AG08396 (cell line): ENCODE measurements at regions not wholly inside any gene's neighbourhood (a gene's known extent, or its start where the extent isn't known, plus 50 kb on each side); places are given as distances from the start of the nearest gene placed in this dataset.
"Not testable (repeated sequence)": the region's sequence is repeated elsewhere in the genome, so short reads cannot be mapped to it uniquely, and the experiment has no call there.

Experiments
- DNase-seq: peaks from one replicate; pipeline ENCODE4 v3.0.0; 2012; ENCODE audit warnings: low spot score, mixed read lengths

DNA sequence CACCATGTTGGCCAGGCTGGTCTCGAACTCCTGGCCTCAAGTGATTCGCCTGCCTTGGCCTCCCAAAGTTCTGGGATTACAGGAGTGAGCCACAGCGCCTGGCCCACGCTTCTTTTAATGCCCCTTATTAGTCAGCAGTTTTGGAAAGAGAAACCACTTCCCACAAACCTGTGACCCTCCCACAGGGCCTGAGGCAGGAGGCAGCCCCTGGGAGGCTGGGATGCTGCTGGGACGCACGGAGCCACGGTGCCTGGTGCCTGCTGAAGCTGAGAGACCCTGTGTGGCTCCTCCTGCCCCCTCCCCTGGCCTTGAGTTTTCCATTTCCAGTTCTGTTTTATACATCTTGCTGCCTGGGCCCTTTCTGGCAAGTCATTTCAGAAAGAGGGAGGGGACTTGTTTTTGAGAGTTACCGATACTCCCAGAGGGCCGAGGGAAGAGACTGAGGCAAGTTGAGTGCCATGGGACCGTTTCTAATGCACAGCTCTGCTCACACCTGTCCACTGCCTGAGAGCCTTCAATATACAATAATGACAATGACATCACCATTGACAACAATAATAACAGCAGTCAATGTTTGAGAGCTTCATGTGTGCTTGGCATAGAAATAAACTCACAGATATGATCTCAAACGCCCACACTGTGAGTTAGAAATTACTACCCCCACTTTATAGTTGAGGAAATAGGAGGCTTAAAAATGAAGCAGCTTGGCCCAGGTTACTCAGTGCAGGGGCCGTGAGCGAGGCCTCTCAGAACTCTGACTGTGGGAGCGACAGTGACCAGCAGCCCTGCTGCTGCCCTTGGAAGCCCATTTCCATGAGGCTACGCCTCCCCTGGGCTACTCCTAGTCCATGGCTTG lies 78.1 kb upstream of the YWHAQ start:
- no peak for DNase-seq

- no peak for DNase-seq
Measured at GRCh38 chr2:9709539-9710285, 78.9 kb upstream of the YWHAQ start.

GRCh38 chr2:9710311-9710710 lies 79.5 kb upstream of the YWHAQ start:
- DNase-seq: no peak

DNA sequence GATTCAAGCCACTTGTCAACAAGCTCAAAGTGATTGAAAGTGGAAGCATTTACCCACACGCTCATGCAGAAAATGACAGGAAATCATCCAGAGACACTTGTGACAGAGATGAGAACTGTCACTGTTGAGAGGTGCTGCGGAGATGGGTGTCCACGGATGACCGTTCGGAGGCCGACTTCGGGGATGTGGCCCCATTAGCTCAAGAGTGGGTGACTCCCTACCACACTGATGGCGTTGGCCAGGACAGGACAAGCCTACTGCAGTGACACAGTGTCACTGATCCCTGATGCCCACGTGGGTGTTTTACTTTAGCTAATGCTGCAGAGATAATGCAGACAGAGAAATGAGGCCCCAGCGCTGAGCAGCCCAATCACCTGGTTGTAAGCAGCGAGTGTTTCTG lies 81.5 kb upstream of the YWHAQ start:
- DNase-seq: no peak

DNA sequence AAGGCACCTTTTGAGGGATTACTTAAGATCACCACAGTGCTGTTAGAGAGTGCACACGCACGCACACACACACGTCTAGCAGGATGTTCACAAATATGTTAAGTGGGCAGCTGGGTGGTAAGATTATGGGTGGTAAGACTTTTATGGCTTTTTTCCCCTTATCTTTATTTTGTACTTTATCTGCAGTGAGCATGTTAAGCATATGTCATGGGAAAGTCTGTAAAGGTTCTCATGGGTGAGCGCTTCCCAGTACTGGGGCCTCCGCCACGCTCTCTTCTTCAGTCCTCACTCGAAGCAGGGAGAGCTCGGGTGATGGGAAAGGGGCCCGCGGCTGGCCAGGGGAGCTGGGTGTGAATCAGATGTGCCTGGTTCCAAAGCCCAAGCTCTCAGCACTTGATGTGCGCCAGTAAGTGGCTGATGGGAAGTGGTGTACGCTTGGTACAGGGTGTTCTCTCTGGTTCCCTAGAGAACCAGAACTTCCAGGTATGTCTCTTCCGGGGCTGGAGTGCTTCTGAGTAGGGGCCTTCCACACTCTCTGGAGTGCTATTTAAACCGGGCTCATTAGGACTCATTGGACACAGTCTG lies 83.9 kb upstream of the YWHAQ start:
- no peak for DNase-seq

DNA sequence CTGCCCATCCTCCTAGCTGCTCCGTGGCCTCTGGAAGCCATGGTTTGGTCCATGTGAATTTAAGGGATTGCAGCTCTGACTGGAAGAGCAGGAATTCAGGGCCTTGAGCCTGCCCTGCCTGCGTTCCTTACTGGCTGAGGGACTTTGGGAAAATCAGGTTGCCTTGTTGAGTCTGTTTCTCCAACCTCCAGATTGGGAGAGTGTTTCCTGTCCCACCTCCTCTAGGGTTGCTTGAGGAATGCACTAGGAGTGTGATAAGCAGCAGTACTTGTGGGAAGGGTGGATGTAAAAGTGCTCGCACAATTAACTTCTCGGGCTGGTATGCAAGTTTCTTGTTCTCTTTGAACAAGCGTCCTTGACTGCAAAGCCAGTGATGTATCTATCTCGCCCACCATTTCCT lies 84.4 kb upstream of the YWHAQ start:
- no peak for DNase-seq

- no peak for DNase-seq
Measured at GRCh38 chr2:9717886-9718451, 87.2 kb upstream of the YWHAQ start.

- DNase-seq: no peak
Measured at GRCh38 chr2:9720352-9721093, 89.7 kb upstream of the YWHAQ start.

DNA sequence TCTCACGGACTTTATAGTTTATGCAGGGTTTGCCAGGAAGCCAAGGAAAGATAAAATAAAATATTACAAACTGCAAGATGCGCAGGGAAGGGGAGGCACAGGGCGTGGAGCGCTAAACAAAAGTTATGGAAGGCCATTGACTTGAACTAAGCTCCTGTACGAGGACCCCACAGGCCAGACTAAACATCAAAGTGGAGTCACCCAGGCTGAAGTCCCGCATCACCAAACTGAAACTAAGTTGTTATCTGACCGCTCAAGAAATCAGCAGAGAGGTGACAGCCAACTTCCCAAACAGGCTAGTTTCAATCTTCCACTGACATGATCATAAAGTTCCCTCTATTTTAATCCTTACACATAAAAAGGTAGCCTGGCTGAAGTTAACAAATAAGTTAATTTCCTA lies 90.5 kb upstream of the YWHAQ start:
- DNase-seq: no peak

- no peak for DNase-seq
Measured at GRCh38 chr2:9722451-9722850, 91.7 kb upstream of the YWHAQ start.

- DNase-seq: no peak
Measured at GRCh38 chr2:9724565-9724964, 93.8 kb upstream of the YWHAQ start.

GRCh38 chr2:9725106-9725505 lies 94.3 kb upstream of the YWHAQ start:
- DNase-seq: no peak

GRCh38 chr2:9726016-9726415 lies 95.2 kb upstream of the YWHAQ start:
- not testable (repeated sequence) for DNase-seq

DNA sequence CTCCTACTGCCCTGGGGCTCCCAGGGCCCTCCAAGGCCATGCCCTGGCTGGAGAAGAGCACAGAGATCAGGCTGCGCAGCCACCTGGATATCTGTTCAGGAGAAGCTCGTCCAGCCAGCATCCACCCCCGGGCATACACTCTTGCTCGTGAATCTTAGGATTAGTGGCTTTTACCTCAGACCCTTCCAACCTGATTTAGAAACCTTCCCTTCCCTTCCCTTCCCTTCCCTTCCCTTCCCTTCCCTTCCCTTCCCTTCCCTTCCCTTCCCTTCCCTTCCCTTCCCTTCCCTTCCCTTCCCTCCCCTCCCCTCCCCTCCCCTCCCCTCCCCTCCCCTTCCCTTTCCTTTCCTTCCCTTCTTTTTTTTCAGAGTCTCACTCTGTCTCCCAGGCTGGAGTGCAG lies 99.7 kb upstream of the YWHAQ start:
- not testable (repeated sequence) for DNase-seq

DNA sequence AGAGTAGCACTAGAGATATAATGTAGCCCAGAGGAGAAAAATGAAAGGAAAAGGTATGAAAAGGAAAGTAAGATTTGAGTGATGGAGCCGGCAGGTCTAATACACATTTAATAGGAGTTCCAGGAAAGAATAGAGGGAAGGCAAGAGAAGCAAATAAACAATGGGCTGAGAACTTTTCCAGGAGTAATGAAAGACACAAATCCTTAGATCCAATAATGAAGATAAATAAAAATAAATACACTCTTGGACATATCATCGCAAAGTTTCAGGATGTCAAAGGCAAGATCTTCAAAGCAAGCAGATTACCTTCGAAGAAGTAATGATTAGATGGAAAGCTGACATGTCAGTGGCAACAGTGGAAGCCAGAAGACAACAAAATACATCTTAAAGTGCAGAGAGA lies 102.0 kb upstream of the YWHAQ start:
- DNase-seq: no peak

DNA sequence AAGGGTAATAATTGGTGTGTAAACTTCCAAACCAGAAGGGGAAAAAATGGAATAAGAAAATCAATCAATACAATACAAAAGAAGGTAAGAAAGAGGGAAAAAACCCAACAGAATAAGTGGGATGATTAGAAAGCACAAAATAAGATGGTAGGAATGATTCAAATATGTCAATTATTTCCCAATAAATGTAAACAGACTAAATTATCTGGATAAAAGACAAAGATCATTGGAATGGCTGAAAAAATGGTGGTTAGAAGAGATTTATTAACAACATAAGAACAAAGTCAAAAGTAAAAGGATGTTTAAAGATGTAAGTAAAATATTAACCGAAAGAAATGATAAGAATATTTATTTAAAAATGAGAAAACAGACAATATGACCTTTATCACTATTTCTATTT lies 103.5 kb upstream of the YWHAQ start:
- no peak for DNase-seq

GRCh38 chr2:9735335-9735734 lies 104.5 kb upstream of the YWHAQ start:
- DNase-seq: no peak

DNA sequence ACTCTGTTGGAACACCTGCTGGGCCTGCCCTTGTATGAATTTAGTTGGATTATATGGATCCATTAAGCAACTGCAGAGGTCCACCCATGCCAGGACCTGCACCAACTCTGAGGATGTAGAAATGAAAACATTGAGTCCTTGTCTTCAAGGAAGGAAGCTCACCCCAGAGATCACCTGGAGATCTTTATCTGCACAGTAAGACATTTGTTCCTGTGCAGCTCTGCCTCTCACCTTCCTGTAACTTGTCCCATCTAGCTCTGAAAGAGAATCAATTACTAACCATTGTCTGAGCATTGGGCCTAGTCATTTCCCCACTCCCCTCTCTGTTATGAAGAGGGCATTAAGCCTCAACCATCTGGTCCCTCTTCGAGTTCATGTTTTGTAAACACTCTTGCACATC lies 105.2 kb upstream of the YWHAQ start:
- DNase-seq: no peak

DNA sequence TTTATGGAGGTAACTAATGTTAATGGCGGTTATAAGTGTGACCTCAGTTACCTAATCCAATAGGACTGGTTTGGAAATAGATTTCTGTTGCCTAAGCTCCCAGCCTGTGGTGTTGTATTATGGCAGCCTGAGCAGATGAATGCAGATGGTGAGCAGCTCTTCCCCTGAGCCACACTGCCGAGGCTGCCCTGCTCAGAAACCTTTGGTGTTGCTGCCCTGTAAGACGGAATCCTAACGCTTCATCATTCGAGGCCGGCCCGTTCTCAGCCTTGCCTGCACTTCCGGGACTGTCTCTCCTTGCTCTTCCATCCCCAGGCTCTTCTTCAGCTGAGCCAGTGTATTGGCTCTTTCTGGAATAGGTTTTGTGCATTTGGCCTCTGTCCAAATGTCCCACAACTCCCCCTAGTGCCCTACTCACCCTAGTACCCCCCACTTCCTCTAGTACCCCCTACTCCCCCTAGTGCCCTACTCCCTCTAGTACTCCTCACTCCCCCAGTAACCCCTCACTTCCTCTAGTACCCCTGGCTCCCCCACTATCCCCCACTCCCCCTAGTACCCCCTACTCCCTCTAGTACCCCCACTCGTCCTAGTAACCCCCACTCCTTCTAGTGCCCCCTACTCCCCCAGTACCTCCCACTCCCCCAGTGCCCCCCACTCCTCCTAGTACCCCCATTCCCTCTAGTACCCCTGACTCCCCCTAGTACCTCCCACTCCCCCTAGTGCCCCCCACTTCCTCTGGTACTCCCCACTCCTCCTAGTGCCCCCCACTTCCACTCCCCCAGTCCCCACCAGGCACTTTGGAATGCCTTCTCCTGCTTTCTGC lies 106.0 kb upstream of the TAF1B start:
- DNase-seq: peak; percentile 57

GRCh38 chr2:9738062-9738461 lies 105.2 kb upstream of the TAF1B start:
- no peak for DNase-seq
